K562 (cell line): ENCODE measurements at regions not wholly inside any gene's neighbourhood (a gene's known extent, or its start where the extent isn't known, plus 50 kb on each side); places are given as distances from the start of the nearest gene placed in this dataset.
A peak's percentile ranks its signal among the peaks of the same experiment; 100 is the strongest.

ENCODE experiments used
- ATAC-seq: fragments of 200-7000 bp; cut with Tn5 transposase; 3 replicates; pipeline ENCODE4 v1.9.1; 2020; ENCODE audit warnings: moderate library complexity
- BruUV-seq: library from RNA; stranded (reverse); fragments of 400-500 nt; replicated peaks from 2 replicates; lab custom pipeline; 2021; lab: Mats Ljungman, UMichigan
- CTCF ChIA-PET: fragments of 300-600 bp; formaldehyde crosslinking; extraction: SDS; loops from one replicate; lab custom pipeline; 2021; ENCODE audit warnings: low intra/inter-chr PET ratio; lab: Yijun Ruan, JAX
- POLR2A ChIA-PET: fragments of 300-600, 350-650 bp; sonication (Branson Sonifier 250); formaldehyde crosslinking; extraction: SDS; loops from one replicate; lab custom pipeline; 2021; ENCODE audit warnings: antibody characterized with exemption, inconsistent platforms; lab: Yijun Ruan, JAX
- DNase-seq, 4 experiments: peaks; one replicate each; pipeline versions ENCODE4 v3.0.0 to v3.0.0-alpha.2; 2011 to 2018; ENCODE audit warnings: low spot score in 3 of 4, mixed read lengths in 3 of 4; ENCODE audit errors: extremely low read depth in 1 of 4
- FAIRE-seq: peaks from 2 replicates; lab custom pipeline; 2011; peaks lifted over from hg19 to GRCh38; lab: Jason Lieb, UNC
- H2AFZ ChIP-seq: 2 replicates; pipeline ENCODE4 v1.6.0; 2011; ENCODE audit warnings: low read depth, low read length, control low read depth, inconsistent platforms
- H3K27ac ChIP-seq: fragments of 200-600 bp; 3 replicates; pipeline ENCODE4 v1.8.0; 2011; ENCODE audit warnings: low read depth, mild to moderate bottlenecking, control low read depth, inconsistent platforms, low read length, moderate library complexity, mixed read lengths; ENCODE audit errors: extremely low read depth
- H3K27me3 ChIP-seq, 2 experiments: fragments of 300-600 bp in 1 of 2; 2 replicates in 1 of 2; 3 replicates in 1 of 2; pipeline versions ENCODE4 v1.6.0 to v1.8.0; 2011; ENCODE audit warnings: inconsistent platforms in 2 of 2, low read length in 2 of 2, mild to moderate bottlenecking in 1 of 2, mixed read lengths in 1 of 2, moderate library complexity in 1 of 2; ENCODE audit not compliant: control insufficient read depth in 2 of 2, insufficient read depth in 2 of 2
- H3K36me3 ChIP-seq: fragments of 300-600 bp; 3 replicates; pipeline ENCODE4 v1.8.0; 2011; ENCODE audit warnings: mild to moderate bottlenecking, low read length, inconsistent platforms; ENCODE audit not compliant: control insufficient read depth, insufficient read depth
- H3K4me1 ChIP-seq, 2 experiments: fragments of 200-600 bp in 1 of 2; replicated peaks in 1 of 2; 2 replicates in 1 of 2; 3 replicates in 1 of 2; pipeline versions ENCODE4 v1.5.1 to v1.8.0; 2011; ENCODE audit warnings: inconsistent platforms in 2 of 2, low read length in 2 of 2, mild to moderate bottlenecking in 1 of 2, mixed read lengths in 1 of 2, moderate library complexity in 1 of 2; ENCODE audit not compliant: control insufficient read depth in 2 of 2, insufficient read depth in 2 of 2
- H3K4me2 ChIP-seq: 2 replicates; pipeline ENCODE4 v1.6.1; 2011; ENCODE audit warnings: low read length, control low read depth, inconsistent platforms, mixed read lengths; ENCODE audit not compliant: insufficient read depth
- H3K4me3 ChIP-seq: fragments of 200-600 bp; sonication (generic), shearing (Covaris generic); 2 replicates; pipeline ENCODE4 v1.5.1; 2016; ENCODE audit warnings: control low read depth, inconsistent platforms
- H3K79me2 ChIP-seq: fragments of 200-600 bp; 3 replicates; pipeline ENCODE4 v1.8.0; 2011; ENCODE audit warnings: low read length, inconsistent platforms; ENCODE audit not compliant: control insufficient read depth, insufficient read depth
- H3K9ac ChIP-seq, 2 experiments: 2 replicates each; pipeline versions ENCODE4 v1.6.0 to v1.6.1; 2011; ENCODE audit warnings: low read depth in 2 of 2, low read length in 2 of 2, control low read depth in 1 of 2, inconsistent platforms in 1 of 2, mild to moderate bottlenecking in 1 of 2, mixed read lengths in 1 of 2; ENCODE audit not compliant: insufficient read depth in 1 of 2
- H3K9me1 ChIP-seq: one replicate; pipeline ENCODE4 v1.6.0; 2011; ENCODE audit warnings: inconsistent platforms, mild to moderate bottlenecking, low read length, moderate library complexity; ENCODE audit not compliant: control insufficient read depth, insufficient read depth
- H3K9me3 ChIP-seq: replicated peaks from 2 replicates; pipeline ENCODE4 v1.5.1; 2011; ENCODE audit warnings: low read depth, low read length, inconsistent platforms; ENCODE audit not compliant: control insufficient read depth, insufficient read depth
- H4K20me1 ChIP-seq: replicated peaks from 2 replicates; pipeline ENCODE4 v1.6.1; 2011; ENCODE audit warnings: low read length, inconsistent platforms, mixed read lengths; ENCODE audit not compliant: control insufficient read depth, insufficient read depth
- DACH1 ChIP-seq: fragments of 450-650 bp; IDR thresholded peaks from 2 replicates; pipeline ENCODE4 v1.6.1; 2018; ENCODE audit not compliant: partially characterized antibody
- GTF3C2 ChIP-seq: IDR thresholded peaks from 3 replicates; pipeline ENCODE4 v1.6.1; 2011; ENCODE audit warnings: borderline replicate concordance, mild to moderate bottlenecking, moderate library complexity; ENCODE audit not compliant: insufficient read length; ENCODE audit errors: extremely low read depth
- NCOA6 ChIP-seq: fragments of 450-650 bp; IDR thresholded peaks from 2 replicates; pipeline ENCODE4 v1.6.1; 2017; ENCODE audit warnings: mild to moderate bottlenecking
- NFATC3 ChIP-seq: fragments of 450-650 bp; IDR thresholded peaks from 2 replicates; pipeline ENCODE4 v1.6.1; 2017; ENCODE audit warnings: mild to moderate bottlenecking
- NKRF ChIP-seq: fragments of 450-650 bp; IDR thresholded peaks from 2 replicates; pipeline ENCODE4 v1.6.1; 2016; ENCODE audit warnings: borderline replicate concordance
- TCF7 ChIP-seq: sonication (generic); IDR thresholded peaks from 2 replicates; pipeline ENCODE4 v1.6.1; 2016; ENCODE audit warnings: antibody characterized with exemption, borderline replicate concordance
- THRB ChIP-seq: fragments of 450-650 bp; formaldehyde crosslinking; conservative IDR thresholded peaks from 2 replicates; pipeline ENCODE4 v1.4.0; 2022; ENCODE audit warnings: mild to moderate bottlenecking, missing genetic modification characterization
- U2AF1 ChIP-seq: fragments of 200-400 bp; formaldehyde crosslinking; optimal IDR thresholded peaks from 2 replicates; pipeline ENCODE3; 2017; ENCODE audit warnings: mild to moderate bottlenecking, low read depth, low read length, moderate library complexity
- ZBTB5 ChIP-seq: fragments of 450-650 bp; IDR thresholded peaks from 2 replicates; pipeline ENCODE4 v1.6.1; 2017; ENCODE audit warnings: antibody characterized with exemption
- ZNF134 ChIP-seq: fragments of 250-450 bp; sonication (Bioruptor Pico); conservative IDR thresholded peaks from 2 replicates; pipeline ENCODE4 v1.4.0; 2020
- ZNF311 ChIP-seq: fragments of 250-450 bp; sonication (Bioruptor Pico); IDR thresholded peaks from 2 replicates; pipeline ENCODE4 v1.4.0; 2020; ENCODE audit warnings: mild to moderate bottlenecking, moderate library complexity
- WGBS: fragments of 100-300 bp; shearing (Covaris generic); methylation state at CpG from one replicate; pipeline ENCODE4 v1.1.6; 2016; ENCODE audit warnings: low coverage, mixed read lengths; ENCODE audit not compliant: insufficient coverage; ENCODE audit errors: missing lambda C conversion rate; 5-methylcytosine and 5-hydroxymethylcytosine counted together
- in situ Hi-C: fragments of 300-500 bp; cut with MboI; formaldehyde crosslinking; loops from 4 replicates; pipeline ENCODE4 v1.15.0; 2018; ENCODE audit warnings: inconsistent platforms, mixed read lengths
- intact Hi-C: fragments of 100-400 bp; cut with micrococcal nuclease; formaldehyde crosslinking; loops from 2 replicates; pipeline ENCODE4 v1.14.2; 2022

GRCh38 chr5:146965761-146966659 is 87.5 kb upstream of the PPP2R2B start (continued):
- TF ChIP-seq DACH1 (peak; percentile 36), ZNF134 (CRISPR knock-in tag) (no peak), THRB (no peak)

- Histone ChIP-seq H2AFZ (no peak overlapping the region), H3K9ac (no peak overlapping the region), H3K4me1 (no peaks in the 10 kb centered on the region), H3K9me3 (no peaks in the 10 kb centered on the region), H3K27ac (no peak overlapping the region), H3K9me1 (no peaks in the 10 kb centered on the region), H4K20me1 (no peaks in the 10 kb centered on the region), H3K4me2 (no peak overlapping the region), H3K36me3 (no peaks in the 10 kb centered on the region), H3K79me2 (no peaks in the 10 kb centered on the region), H3K4me3 (no peak overlapping the region), H3K27me3 (no peaks in the 10 kb centered on the region)
- in situ Hi-C loops (loop anchor here (25.0 kb wide), 1 partner anchor 655 kb away; no protein-coding TSS in a partner anchor), intact Hi-C loops (loop anchor here (5.0 to 10.0 kb wide), 2 partner anchors 220 to 303 kb away; no protein-coding TSS in a partner anchor)
- FAIRE-seq = no peak
- CTCF ChIA-PET = no interaction called here
- POLR2A ChIA-PET = no interaction called here
- DNase-seq = no peak
- 0% methylated on average over 5 of the region's 5 CpGs for WGBS
- ATAC-seq = no peak
- no TSS peak for BruUV-seq
- TF ChIP-seq TCF7 = no peak
- TF ChIP-seq NCOA6 = no peak
- TF ChIP-seq GTF3C2 = no peak
- no peak for TF ChIP-seq ZBTB5
- TF ChIP-seq NFATC3 = no peak
- TF ChIP-seq NKRF = no peak
- TF ChIP-seq ZNF311 (CRISPR knock-in tag) = no peak
- no peak for TF ChIP-seq U2AF1
Measured at GRCh38 chr5:146967646-146968045, 89.1 kb upstream of the PPP2R2B start.
